ENCODE measurements at regions not wholly inside any gene's neighbourhood (a gene's known extent, or its start where the extent isn't known, plus 50 kb on each side); places are given as distances from the start of the nearest gene placed in this dataset.

DNA sequence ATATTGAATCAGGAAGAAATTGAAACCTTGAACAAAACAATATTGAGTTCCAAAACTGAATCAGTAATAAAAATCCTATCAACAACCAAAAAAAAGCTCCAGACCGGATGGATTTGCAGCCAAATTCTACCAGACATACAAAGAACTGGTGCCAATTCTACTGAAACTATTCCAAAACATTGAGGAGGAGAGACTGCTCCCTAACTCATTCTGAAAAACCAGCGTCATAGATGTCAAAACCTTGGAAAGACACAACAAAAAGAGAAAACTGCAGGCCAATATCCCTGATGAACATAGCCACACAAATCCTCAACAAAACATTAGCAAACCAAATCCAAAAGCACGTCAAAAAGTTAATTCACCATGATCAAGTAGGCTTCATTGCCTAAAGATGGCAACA, 353.8 kb downstream of the TMEM135 start:
- no peak for DNase-seq (ENCODE audit: extremely low read depth in 1 of 2, low read depth in 1 of 2)

GRCh38 chr11:87384078-87384729, 346.5 kb downstream of the TMEM135 start:
- no peak for DNase-seq (ENCODE audit: extremely low read depth in 1 of 2, low read depth in 1 of 2)

DNA sequence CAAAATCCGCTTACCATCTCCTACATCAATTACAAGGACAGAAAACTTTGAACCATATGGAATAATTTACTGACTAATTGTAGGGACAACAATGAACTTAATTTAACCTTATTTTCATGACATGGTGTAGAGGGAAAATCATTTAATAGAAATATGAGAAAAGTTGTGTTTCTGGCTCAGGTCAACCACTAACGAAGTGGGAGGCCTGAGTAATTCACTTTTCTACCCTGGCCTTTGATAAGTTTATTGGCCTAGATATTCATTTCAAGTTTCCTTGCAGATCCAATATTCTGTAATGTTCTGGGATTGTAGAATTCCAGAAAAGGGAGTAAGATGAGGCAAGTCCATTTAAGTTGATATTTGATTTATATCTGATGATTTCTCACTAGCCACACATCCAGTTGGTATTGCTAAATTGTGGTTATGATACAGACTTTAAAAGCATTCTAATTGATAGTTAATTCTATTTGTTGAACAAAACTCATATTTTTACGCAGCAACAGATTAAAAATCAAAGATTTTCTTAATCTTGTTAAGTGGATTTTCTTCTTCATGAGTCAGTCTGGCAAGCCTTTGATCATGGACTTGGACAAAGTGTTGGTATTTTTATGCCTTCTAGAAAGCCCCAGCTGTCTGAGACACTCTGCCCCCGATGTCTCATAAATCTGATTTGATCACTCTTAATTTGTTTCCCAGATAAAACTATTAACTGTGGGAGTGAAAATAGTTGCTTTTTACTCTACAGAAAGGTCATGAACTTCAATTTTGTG, 336.5 kb downstream of the TMEM135 start:
- DNase-seq (ENCODE audit: extremely low read depth in 1 of 2, low read depth in 1 of 2) = no peak

All from stimulated activated CD8-positive, alpha-beta memory T cell treated with anti-CD3 and anti-CD28 coated beads, Interleukin-7, amount 100 ng/mL, for 48 hours (primary cell).